ENCODE measurements at regions not wholly inside any gene's neighbourhood (a gene's known extent, or its start where the extent isn't known, plus 50 kb on each side); places are given as distances from the start of the nearest gene placed in this dataset.

GRCh38 chr7:16084370-16084769 lies 337.0 kb downstream of the CRPPA start:
- H3K4me1 ChIP-seq, result no peaks in the 10 kb centered on the region
- in situ Hi-C loops (cut with MboI; ENCODE audit: low sequenced_read_pairs in 4 of 4) (loop anchor here in 3 of 4 donors (5.0 to 25.0 kb wide), 3 partner anchors 473 to 772 kb away; no protein-coding TSS in a partner anchor), intact Hi-C loops (cut with DNase I; ENCODE audit: low total_unique reads) (no loop called here)
- no peaks in the 10 kb centered on the region for H3K27me3 ChIP-seq
- H3K4me3 ChIP-seq, result no peak overlapping the region
- H3K9me3 ChIP-seq, result no peaks in the 10 kb centered on the region
- H3K27ac ChIP-seq, result no peak overlapping the region
- no peak for ATAC-seq
- no peaks in the 10 kb centered on the region for H3K36me3 ChIP-seq
- DNase-seq, result no peak
- TF ChIP-seq, protein P1, sequence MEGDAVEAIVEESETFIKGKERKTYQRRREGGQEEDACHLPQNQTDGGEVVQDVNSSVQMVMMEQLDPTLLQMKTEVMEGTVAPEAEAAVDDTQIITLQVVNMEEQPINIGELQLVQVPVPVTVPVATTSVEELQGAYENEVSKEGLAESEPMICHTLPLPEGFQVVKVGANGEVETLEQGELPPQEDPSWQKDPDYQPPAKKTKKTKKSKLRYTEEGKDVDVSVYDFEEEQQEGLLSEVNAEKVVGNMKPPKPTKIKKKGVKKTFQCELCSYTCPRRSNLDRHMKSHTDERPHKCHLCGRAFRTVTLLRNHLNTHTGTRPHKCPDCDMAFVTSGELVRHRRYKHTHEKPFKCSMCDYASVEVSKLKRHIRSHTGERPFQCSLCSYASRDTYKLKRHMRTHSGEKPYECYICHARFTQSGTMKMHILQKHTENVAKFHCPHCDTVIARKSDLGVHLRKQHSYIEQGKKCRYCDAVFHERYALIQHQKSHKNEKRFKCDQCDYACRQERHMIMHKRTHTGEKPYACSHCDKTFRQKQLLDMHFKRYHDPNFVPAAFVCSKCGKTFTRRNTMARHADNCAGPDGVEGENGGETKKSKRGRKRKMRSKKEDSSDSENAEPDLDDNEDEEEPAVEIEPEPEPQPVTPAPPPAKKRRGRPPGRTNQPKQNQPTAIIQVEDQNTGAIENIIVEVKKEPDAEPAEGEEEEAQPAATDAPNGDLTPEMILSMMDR (IDR thresholded peaks at IDR 0.05 in 4 of 5, conservative IDR thresholded peaks at IDR 0.05 in 1 of 5), result no peak
- no peak for TF ChIP-seq POLR2A (IDR thresholded peaks at IDR 0.05)

GRCh38 chr7:16083931-16084330 lies 337.4 kb downstream of the CRPPA start:
- H3K9me3 ChIP-seq, result no peaks in the 10 kb centered on the region
- no peak for TF ChIP-seq POLR2A (IDR thresholded peaks at IDR 0.05)
- TF ChIP-seq, protein P1 (IDR thresholded peaks at IDR 0.05 in 4 of 5, conservative IDR thresholded peaks at IDR 0.05 in 1 of 5), result no peak
- no peak for ATAC-seq
- no peak overlapping the region for H3K27ac ChIP-seq
- no peaks in the 10 kb centered on the region for H3K4me1 ChIP-seq
- no peaks in the 10 kb centered on the region for H3K36me3 ChIP-seq
- in situ Hi-C loops (cut with MboI; ENCODE audit: low sequenced_read_pairs in 4 of 4) (loop anchor here in 3 of 4 donors (5.0 to 25.0 kb wide), 3 partner anchors 473 to 772 kb away; no protein-coding TSS in a partner anchor), intact Hi-C loops (cut with DNase I; ENCODE audit: low total_unique reads) (no loop called here)
- DNase-seq, result no peak
- no peaks in the 10 kb centered on the region for H3K27me3 ChIP-seq
- no peak overlapping the region for H3K4me3 ChIP-seq

- no peaks in the 10 kb centered on the region for H3K36me3 ChIP-seq
- H3K27ac ChIP-seq, result no peak overlapping the region
- no peak overlapping the region for H3K4me3 ChIP-seq
- intact Hi-C loops (cut with DNase I; ENCODE audit: low total_unique reads), result no loop called here
- TF ChIP-seq POLR2A (IDR thresholded peaks at IDR 0.05), result no peak
- TF ChIP-seq, protein P1 (IDR thresholded peaks at IDR 0.05 in 4 of 5, conservative IDR thresholded peaks at IDR 0.05 in 1 of 5), result no peak
- H3K9me3 ChIP-seq, result no peaks in the 10 kb centered on the region
- ATAC-seq (no peak), DNase-seq (no peak)
- in situ Hi-C loops (cut with MboI; ENCODE audit: low sequenced_read_pairs in 4 of 4), result loop anchor here in 3 of 4 donors (5.0 to 25.0 kb wide), 3 partner anchors 477 to 768 kb away; no protein-coding TSS in a partner anchor
- no peaks in the 10 kb centered on the region for H3K27me3 ChIP-seq
- H3K4me1 ChIP-seq, result no peaks in the 10 kb centered on the region
These were observed 341.2 kb downstream of the CRPPA start for GRCh38 chr7:16080131-16080530.

GRCh38 chr7:16079723-16080122 lies 341.6 kb downstream of the CRPPA start:
- no peaks in the 10 kb centered on the region for H3K4me1 ChIP-seq
- H3K36me3 ChIP-seq, result no peaks in the 10 kb centered on the region
- no peak for DNase-seq
- intact Hi-C loops (cut with DNase I; ENCODE audit: low total_unique reads), result loop anchor here (2.0 kb wide), 1 partner anchor 485 kb away; no protein-coding TSS in a partner anchor
- in situ Hi-C loops (cut with MboI; ENCODE audit: low sequenced_read_pairs in 4 of 4), result loop anchor here (5.0 to 25.0 kb wide), 6 partner anchors 478 to 775 kb away; no protein-coding TSS in a partner anchor
- H3K27me3 ChIP-seq, result no peaks in the 10 kb centered on the region
- no peaks in the 10 kb centered on the region for H3K9me3 ChIP-seq
- no peak for ATAC-seq
- no peak overlapping the region for H3K4me3 ChIP-seq
- no peak overlapping the region for H3K27ac ChIP-seq
- TF ChIP-seq POLR2A (IDR thresholded peaks at IDR 0.05), result no peak

- intact Hi-C loops (cut with DNase I; ENCODE audit: low total_unique reads) (loop anchor here (2.0 kb wide), 1 partner anchor 486 kb away; no protein-coding TSS in a partner anchor), in situ Hi-C loops (cut with MboI; ENCODE audit: low sequenced_read_pairs in 4 of 4) (loop anchor here (5.0 to 25.0 kb wide), 5 partner anchors 486 to 774 kb away; no protein-coding TSS in a partner anchor)
- H3K27me3 ChIP-seq, result no peaks in the 10 kb centered on the region
- H3K36me3 ChIP-seq, result no peaks in the 10 kb centered on the region
- no peak for DNase-seq
- no peaks in the 10 kb centered on the region for H3K9me3 ChIP-seq
- no peak for ATAC-seq
- H3K27ac ChIP-seq, result no peak overlapping the region
- no peaks in the 10 kb centered on the region for H3K4me1 ChIP-seq
- H3K4me3 ChIP-seq, result no peak overlapping the region
- TF ChIP-seq, protein P1 (IDR thresholded peaks at IDR 0.05 in 4 of 5, conservative IDR thresholded peaks at IDR 0.05 in 1 of 5), result peak; percentile 19 to 64 (median 50)
- TF ChIP-seq POLR2A (IDR thresholded peaks at IDR 0.05), result no peak
These were observed 343.0 kb downstream of the CRPPA start for GRCh38 chr7:16078076-16078952.
